HG03280 (cell line): ENCODE measurements at regions not wholly inside any gene's neighbourhood (a gene's known extent, or its start where the extent isn't known, plus 50 kb on each side); places are given as distances from the start of the nearest gene placed in this dataset.
"Not testable (repeated sequence)": the region's sequence is repeated elsewhere in the genome, so short reads cannot be mapped to it uniquely, and the experiment has no call there.

Experiments used
- ATAC-seq: cut with Tn5 transposase; IDR thresholded peaks from one replicate; pipeline ENCODE4 v1.9.1; 2021; ENCODE audit warnings: mild to moderate bottlenecking, moderate library complexity; ENCODE audit not compliant: unreplicated experiment

DNA sequence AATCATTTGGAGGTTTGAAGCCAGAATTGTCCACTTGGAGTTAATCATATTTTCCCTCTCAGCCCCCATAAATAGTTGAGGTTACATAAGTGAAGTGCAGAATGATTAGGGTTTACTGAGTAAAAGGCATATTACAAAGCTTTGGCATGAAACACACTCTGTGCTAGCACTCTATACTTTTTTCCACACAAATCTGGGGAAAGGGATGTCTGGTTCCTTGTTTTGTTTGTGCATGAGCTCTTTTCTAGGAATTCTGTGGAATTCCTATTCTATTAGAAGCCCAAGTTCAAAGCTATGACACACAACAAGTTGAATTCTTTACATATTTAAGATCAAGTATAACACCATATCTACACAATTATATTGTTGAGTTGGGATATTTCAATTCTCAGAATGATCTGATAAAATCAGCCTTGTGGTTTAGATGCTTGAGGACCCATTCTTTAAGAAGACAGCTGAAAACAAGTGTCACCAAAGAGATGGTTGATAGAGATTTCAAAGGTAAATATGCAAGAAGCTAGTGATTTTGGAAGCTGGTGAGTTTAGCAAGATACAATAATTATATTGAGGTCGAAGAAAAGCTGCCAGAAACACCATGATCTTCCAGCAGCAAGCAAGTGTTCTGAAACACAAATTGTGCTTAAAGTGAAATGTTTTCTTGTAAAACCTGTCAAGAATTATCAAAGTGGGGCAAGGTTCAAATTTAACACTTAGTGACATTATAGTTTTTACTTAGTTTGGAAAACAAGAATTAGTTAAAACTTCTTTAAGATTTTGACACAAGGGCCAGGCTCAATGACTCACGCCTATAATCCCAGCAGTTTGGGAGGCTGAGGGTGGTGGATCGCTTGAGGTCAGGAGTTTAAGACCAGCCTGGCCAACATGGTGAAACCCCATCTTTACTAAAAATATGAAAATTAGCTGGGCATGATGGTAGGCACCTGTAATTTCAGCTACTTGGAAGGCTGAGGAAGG is 122.6 kb downstream of the INHBA start:
- no peak for ATAC-seq

DNA sequence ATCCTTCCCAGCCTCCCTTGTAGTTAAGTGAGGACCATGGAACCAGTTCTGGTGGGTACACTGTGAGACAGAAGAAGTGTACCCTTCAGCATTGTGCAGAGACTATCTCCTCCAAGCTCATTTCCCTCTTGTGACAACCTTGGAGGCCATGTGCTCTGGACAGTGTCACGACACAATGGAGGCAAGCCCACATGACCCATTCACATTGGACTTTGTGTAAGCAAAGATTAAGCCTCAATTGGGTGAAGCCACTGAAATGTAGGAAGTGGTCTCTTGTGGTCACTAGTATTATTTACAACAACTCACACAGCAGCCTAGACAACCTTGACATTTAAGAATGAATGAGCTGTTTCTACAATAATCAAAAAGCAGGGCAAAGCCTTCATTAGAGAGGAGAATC is 124.2 kb downstream of the INHBA start:
- no peak for ATAC-seq

DNA sequence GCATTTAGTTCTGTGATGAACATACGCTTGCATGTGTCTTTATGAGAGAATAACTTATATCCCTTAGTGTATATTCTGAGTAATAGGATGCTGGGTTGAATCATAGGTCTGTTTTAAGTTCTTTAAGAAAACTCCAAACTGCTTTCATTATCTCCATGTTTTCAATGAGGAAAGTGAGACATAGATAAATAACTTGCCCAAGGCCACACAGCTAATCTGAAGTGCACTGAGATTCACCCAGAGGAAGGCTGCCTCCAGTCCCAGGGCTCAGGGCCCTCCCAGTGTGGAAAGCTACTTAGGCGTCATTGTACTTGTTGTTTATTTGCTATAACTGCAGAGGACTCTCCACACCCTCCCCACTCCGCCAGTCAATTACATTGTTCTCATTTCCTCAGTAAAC is 126.7 kb downstream of the INHBA start:
- no peak for ATAC-seq

DNA sequence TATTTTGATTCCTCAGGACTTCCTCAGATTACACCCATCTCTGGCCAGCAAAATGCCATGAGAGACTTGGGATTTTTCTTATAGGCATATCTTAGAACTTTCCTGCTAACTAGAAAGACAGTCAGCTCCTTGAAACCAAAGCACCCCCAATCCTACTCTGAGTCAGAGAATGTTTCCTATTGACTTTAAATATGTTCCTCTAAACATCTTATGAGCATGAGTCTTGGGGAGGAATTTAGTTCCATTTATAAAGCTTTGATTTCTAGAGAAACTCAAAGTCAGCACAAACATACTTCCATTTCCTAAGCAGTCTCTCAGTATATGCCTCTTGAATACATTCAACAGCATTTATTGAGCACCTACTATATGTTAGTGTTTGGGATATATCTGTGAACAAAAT is 128.5 kb downstream of the INHBA start:
- ATAC-seq = no peak

DNA sequence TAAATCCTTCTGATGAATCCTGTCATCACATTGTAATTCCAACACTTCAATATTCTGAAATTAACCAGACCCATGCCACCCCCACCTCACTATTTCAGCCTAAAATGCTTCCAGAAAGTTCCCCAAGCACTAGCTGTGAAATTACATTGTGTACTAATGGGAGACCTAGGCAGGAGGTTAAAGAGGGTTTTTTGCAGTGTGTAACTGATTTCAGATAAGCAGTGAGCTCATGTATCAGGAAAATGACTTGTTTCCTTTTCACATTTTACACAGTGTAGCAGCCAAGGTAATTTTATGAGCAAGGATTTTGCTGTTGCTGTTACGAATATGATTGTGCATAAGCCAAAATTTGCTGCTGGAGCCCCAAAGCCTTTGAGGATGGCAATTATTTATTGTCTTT is 129.0 kb downstream of the INHBA start:
- no peak for ATAC-seq

DNA sequence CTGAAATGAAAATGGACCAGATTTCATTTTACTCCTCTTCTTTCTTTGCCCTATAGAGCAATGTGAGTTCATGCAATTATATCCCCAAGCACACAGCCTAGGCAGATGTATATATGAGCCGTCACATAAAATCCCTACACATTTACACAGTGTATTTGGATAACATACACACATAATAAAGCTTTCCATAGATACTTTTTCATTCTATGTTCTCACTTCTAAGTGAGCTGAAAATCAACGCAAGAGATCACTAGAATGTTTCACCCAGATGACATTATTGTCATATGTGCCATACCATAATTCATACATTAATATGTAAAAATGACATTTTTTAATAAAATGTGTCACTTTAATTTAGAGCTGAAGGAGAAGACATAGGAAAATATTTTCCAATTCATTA is 129.4 kb downstream of the INHBA start:
- ATAC-seq = no peak

DNA sequence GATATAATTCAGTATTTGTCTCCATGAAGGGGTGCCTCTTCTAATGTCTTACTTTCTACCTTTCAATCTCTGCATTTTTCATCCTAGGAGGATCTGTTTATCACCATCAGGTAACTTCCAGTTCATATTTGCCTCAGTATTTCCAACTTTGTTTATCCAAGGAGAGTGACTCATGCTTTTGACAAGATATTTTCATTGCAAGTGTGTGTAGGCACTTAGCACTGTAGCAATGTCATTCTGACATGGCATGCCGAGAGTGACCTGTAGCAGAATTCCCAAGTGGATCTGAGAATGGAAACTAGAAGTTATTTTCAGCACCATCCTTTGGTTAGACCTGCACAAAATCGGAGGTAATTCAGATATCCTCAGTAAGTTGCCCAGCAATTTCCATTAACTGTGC is 129.9 kb downstream of the INHBA start:
- no peak for ATAC-seq

DNA sequence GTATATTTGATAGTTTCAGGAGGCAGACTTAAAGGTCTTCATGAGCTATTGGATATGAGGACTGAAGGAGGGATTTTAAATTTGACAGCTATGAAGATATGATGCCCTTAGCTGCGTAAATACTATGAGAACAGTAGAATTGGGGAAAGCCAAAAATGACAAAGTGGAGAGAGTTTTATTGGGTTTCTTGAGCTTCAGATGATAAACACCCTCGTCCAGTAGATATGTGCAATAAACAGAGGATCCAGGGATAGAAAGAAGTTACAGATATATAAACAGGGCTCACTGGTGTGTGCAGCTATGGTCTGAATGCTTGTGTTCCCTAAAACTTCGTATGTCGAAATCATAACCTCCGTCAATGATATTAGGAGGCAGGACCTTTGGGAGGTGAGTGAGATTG is 131.3 kb downstream of the INHBA start:
- no peak for ATAC-seq

DNA sequence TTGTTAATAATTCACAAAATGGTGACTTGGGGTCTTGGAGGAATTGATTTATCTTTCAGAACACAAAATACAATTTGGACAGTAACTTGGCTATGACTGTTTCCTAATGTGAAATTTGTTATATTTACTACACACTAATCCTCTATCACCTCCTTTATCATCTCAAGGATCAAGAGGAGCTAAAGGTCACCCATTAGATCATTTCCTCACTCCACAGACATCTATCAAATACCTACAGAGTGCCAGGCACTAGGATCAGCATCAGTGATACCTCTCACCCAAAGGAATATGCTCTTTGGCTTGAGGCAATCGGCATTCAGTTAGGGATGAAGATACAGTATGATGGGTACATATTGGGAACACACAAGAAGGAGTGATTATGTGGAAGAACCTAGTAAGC is 132.1 kb downstream of the INHBA start:
- no peak for ATAC-seq

DNA sequence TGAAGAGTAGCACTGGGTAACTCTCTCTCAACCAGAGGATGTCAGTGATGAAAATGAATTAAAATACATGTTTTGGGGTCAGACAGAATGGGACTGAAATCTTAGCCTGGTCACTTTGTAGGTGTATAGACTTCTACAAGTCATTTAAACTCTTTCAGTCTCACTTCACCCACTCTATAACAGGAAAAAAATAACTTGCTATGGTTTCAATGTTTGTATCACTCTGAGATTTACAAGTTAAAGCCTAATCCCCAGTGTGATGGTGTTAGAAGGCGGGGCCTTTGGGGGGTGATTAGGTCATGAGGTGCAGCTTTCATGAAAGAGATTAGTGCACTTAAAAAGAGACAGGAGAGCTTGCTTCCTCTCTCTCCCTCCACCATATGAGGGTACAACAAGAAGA is 134.8 kb downstream of the INHBA start:
- ATAC-seq = no peak

DNA sequence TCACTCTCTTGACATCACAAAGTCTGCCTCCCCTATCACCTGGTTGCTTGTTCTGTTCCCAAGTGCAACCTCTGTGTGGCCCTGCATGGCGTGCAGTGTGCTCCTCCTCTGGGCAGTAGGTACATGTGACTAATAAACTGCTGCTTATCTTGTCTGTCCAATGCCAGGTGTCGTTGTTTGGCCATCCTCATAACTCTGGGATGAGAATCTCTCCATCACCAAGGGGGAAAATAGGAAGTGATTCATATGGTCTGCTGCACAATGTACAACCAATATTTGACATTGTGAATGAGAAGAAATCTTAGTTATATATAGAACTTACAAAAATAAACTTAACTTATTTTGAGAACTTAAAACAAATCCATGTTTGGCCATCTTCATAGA is 135.2 kb downstream of the INHBA start:
- no peak for ATAC-seq

DNA sequence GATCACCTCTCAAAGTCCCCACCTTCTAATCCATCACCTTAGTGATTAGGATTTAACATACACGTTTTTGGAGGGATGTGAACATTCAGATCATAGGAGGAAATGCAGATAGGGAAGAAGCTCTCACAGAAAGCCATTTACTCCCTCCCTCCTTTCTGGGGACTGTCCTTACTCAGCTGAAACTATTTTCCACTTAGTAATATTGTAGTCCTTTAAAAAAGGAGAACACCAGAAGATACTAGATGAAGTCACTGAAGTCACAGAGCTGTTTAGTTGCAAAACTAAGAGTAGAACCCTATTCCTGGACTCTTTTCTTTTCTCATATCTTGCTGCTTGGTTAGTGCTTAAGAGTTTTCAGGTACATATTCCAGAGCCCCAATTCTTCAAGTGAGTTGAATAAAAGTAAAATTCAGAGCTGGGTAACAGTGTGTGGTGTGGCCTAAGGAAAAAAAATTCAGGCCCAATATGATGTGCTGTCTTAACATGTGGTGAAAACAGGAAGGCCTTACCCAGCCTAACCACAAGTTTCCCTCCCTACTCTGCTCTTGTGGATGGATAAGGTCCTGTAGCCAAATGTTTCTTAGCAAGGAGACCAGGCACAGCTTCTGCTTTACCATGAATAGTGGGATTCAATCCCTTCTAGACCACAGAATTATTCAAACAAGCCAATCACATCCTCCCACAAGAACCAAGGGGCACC is 135.7 kb downstream of the INHBA start:
- ATAC-seq = no peak

DNA sequence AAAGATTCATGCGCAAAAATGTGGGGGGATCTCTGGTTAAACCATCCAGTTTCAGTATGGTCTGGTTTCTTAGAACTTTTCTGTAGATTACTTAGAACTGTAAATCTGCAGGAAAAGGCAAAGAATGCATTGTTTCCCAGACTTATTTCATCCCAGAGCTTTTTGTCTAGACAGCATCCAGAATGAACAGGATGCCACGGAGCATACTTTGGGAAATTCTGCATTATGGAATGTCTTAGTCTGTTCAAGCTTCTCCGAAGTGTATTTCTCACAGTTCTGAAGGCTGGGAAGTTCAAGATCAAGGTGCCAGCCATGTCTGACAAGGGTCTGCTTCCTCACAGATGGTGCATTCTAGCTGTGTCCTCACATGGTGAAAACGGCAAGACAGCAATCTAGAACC is 136.3 kb downstream of the INHBA start:
- ATAC-seq = no peak

DNA sequence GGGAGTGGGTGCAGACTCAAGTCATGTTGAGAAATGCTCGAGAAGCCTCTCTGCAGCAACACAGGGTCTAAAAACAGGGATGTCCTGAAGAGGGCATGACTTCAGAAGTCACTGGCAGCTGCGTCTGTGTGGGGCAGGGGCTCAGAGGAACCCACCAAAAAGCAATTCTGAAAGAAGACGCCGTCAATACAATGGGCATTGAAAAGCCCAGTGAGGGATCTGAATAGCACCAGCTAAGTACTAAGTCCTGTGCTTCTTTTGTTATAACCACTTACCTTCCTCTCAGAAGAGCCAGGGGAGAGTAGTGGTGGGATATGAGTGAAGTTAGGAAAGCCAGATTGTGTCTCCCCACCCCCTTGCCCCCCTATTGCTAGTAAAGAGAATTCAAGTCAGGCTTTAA is 137.2 kb downstream of the INHBA start:
- ATAC-seq = no peak

DNA sequence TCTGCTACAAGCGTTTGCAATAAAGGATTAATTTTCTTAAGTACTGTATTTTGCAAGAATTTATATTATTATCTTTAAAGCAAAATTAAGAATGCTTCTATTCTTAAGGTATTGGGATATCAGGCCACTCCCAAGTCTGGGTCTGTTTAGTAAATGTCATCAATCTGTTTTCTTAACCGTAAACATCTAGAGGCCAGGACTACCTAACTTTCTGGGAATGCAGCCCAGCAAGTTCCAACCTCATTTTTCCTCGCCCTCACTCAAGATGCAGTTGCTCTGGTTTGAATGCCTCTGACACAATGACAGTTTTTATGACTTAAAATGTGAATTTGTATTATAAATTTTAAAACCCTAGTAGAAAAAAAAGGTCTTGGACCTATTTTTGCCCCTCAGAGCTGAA is 143.5 kb downstream of the INHBA start:
- no peak for ATAC-seq

DNA sequence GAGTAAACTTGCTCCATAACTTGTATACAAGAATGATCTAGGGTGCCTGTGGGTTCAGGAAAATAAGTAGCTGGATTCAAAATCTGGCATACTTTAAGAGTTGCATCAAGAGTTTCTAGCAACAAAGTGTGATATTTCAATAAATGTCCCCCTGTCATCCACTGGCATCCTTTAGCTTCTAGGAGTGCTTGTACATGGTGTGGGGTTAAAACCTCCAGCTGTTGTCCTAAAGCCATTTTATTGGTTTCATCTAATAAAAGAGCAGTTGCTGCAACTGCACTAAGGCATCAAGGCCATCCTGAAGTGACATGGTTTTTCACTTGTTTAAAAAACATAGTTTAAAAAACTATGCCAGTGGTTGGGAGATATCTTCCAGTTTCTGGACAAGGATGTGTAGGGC is 148.4 kb downstream of the INHBA start:
- no peak for ATAC-seq

DNA sequence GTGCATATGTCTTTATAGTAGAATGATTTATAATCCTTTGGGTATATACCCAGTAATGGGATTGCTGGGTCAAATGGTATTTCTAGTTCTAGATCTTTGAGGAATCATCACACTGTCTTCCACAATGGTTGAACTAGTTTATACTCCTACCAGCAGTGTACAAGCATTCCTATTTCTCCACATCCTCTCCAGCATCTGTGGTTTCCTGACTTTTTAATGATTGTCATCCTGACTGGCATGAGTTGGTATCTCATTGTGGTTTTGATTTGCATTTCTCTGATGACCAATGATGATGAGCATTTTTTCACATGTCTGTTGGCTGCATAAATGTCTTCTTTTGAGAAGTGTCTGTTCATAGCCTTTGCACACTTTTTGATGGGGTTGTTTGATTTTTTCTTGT is 152.8 kb downstream of the INHBA start:
- ATAC-seq = not testable (repeated sequence)

DNA sequence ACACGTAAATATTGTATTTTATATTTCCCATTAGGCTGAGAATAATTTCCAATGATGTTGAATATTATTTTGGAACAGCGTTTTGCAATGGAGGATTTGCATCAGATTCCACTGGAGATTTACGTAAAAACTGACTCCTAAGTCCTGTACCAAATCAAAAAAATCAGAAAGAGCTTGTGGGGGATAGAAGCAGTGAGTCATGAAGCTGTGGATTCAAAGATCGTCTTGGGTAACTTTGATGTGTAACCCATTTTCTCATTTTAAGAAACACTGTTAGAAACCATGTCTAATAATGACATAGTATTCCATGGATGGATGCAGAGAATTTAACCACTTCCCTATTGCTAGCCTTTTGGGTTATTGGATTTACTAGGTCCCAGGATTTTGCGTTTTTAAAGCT is 158.6 kb downstream of the INHBA start:
- no peak for ATAC-seq

DNA sequence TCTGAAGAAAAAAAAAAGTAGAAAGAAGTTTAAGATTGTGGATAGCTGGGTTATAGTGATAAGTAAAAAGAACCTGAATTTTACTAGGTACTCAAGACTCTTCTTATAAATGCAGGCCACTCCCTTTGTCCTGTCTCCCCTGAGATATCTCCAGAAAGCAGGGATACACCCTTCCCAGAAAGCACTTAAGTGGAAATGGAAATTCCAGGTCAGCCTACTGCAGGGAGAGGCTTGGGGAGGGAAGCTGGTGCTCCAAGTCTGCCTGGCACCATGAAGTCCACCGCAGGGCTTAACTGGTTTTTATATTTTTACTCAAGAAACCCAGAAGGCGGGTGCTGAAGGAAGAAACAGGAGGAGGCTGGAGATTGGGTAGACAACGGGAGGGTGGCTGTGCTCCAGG is 162.3 kb downstream of the INHBA start:
- ATAC-seq = no peak

DNA sequence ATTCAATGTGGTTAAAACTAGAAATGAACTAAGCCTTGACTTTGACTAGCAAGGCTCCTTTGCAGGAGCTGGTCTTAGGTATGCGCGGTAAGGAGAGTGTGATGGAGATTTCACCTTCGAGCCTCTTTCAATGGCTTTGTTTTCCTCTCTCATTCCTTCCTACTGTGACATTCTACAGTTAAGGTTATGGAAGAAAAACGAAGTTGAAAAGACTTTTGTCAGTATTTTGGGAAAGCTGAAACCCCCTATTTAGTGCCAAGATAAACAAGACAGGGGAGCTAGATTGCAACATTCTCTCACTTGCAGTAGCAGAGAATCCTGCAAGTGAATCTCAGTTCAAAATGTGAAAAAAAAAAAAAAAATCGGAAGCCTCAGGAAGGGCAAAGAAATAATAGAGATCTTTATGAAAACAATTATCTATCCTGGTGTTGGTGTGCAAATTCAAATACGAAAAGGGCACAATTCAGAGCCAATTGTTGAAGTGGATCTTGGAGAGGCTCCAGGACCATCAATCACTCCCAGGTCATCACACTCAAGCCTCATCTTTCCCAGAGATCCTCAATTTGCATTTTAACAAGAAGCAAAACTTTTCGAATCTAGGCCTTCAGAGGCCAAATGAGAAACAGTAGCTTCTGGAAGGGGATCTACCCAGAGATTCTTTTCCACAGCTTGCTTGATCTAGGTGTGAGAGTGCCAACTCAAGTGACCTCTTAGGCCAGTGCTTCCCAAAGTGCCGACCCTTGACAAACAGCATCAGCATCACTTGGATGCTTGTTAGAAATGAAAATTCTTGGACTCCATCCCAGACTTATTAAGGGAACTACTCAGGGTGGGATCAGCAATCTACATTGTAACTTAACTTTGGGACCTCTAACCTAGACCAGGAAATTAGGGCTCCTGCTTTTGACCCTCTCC is 163.8 kb downstream of the INHBA start:
- no peak for ATAC-seq
